GM23248 (cell line): ENCODE measurements at regions not wholly inside any gene's neighbourhood (a gene's known extent, or its start where the extent isn't known, plus 50 kb on each side); places are given as distances from the start of the nearest gene placed in this dataset.

ENCODE experiments used
- EZH2 ChIP-seq: fragments of 200-600 bp; sonication (generic); IDR thresholded peaks from 2 replicates; pipeline ENCODE4 v1.6.1; 2018; ENCODE audit warnings: antibody characterized with exemption, mild to moderate bottlenecking; ENCODE audit not compliant: insufficient read depth, poor library complexity, severe bottlenecking
- EZH2phosphoT487 ChIP-seq: fragments of 200-600 bp; sonication (generic); IDR thresholded peaks from 2 replicates; pipeline ENCODE4 v1.6.1; 2018; ENCODE audit warnings: antibody characterized with exemption, moderate library complexity, mild to moderate bottlenecking, low read depth; ENCODE audit not compliant: insufficient read depth

DNA sequence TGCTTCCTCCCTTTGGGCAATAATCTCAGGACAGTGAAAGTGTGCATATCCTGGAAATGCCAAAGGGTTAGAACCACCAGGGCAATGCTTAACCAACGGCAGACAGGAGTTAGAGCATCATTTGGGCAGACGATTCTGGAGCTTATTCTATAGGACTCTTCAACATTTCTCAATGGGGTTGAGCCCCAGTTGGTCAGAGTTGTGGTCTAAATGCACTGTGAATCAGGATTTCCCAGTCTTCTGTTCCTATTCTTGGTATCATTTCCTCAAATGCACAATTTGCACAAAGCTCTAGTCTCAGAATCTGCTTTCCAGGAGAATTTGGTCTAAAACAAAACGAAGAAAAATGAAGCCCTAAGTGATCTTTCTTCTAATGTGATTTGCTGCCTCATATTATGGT lies 389.6 kb upstream of the JAG1 start:
- TF ChIP-seq EZH2, result no peak
- no peak for TF ChIP-seq EZH2phosphoT487
